HUES6 (cell line): ENCODE measurements at regions not wholly inside any gene's neighbourhood (a gene's known extent, or its start where the extent isn't known, plus 50 kb on each side); places are given as distances from the start of the nearest gene placed in this dataset.

Experiments
- H3K27ac ChIP-seq: 2 replicates; pipeline ENCODE4 v1.7.0; 2013; ENCODE audit warnings: low read depth, mild to moderate bottlenecking, low read length, inconsistent platforms
- H3K27me3 ChIP-seq: 2 replicates; pipeline ENCODE4 v1.6.1; 2013; ENCODE audit warnings: low read length; ENCODE audit not compliant: control insufficient read depth, insufficient read depth
- H3K36me3 ChIP-seq: 2 replicates; pipeline ENCODE4 v1.6.1; 2013; ENCODE audit warnings: low read length; ENCODE audit not compliant: control insufficient read depth, insufficient read depth
- H3K4me1 ChIP-seq: 2 replicates; pipeline ENCODE4 v1.6.1; 2013; ENCODE audit warnings: low read length; ENCODE audit not compliant: control insufficient read depth, insufficient read depth
- H3K4me3 ChIP-seq: 2 replicates; pipeline ENCODE4 v1.5.1; 2013; ENCODE audit warnings: low read depth, low read length
- H3K9ac ChIP-seq: one replicate; pipeline ENCODE4 v1.6.1; 2013; ENCODE audit warnings: mild to moderate bottlenecking, low read length
- H3K9me3 ChIP-seq: 2 replicates; pipeline ENCODE4 v1.6.1; 2013; ENCODE audit warnings: low read depth, low read length; ENCODE audit not compliant: control insufficient read depth, insufficient read depth

GRCh38 chr4:128527946-128528576 is 240.4 kb upstream of the PGRMC2 start:
- no peaks in the 10 kb centered on the region for H3K27me3 ChIP-seq
- H3K9me3 ChIP-seq, result no peaks in the 10 kb centered on the region
- no peak overlapping the region for H3K9ac ChIP-seq
- peaks cover 27% of the 10 kb centered on the region for H3K4me1 ChIP-seq
- peak overlapping the region; percentile 70 for H3K27ac ChIP-seq
- no peaks in the 10 kb centered on the region for H3K36me3 ChIP-seq
- H3K4me3 ChIP-seq, result no peak overlapping the region

- no peak overlapping the region for H3K9ac ChIP-seq
- H3K36me3 ChIP-seq, result no peaks in the 10 kb centered on the region
- H3K4me3 ChIP-seq, result no peak overlapping the region
- H3K27ac ChIP-seq, result no peak overlapping the region
- H3K9me3 ChIP-seq, result no peaks in the 10 kb centered on the region
- no peaks in the 10 kb centered on the region for H3K27me3 ChIP-seq
- H3K4me1 ChIP-seq, result peaks cover 27% of the 10 kb centered on the region
Measured at GRCh38 chr4:128527351-128527750, 239.7 kb upstream of the PGRMC2 start.

GRCh38 chr4:128525992-128526630 is 238.5 kb upstream of the PGRMC2 start:
- Histone ChIP-seq H3K27me3 (no peaks in the 10 kb centered on the region), H3K36me3 (no peaks in the 10 kb centered on the region), H3K9ac (no peak overlapping the region), H3K27ac (no peak overlapping the region), H3K4me3 (no peak overlapping the region), H3K9me3 (no peaks in the 10 kb centered on the region), H3K4me1 (peaks cover 36% of the 10 kb centered on the region)

DNA sequence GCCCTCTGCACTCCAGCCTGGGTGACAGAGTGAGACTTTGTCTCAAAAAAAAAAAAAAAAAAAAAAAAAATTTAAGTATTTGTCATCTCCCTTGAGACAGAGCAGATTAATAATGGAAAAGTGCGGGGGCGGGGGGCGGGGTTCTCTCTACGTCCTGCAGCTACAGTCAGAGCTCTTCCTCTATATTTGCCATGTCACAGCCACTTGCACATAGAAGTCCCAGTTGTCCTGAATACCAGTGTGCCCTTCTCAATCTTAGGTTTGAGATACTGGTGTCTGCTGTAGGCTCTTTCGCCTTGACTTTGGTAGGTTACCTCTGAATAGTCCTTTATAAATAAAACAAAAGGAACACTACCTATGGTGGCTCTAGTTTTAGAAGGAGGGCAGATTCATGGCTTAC is 237.8 kb upstream of the PGRMC2 start:
- no peak overlapping the region; the same call in 1 of the 2 replicates for H3K27ac ChIP-seq
- peaks cover 38% of the 10 kb centered on the region for H3K4me1 ChIP-seq
- no peaks in the 10 kb centered on the region for H3K9me3 ChIP-seq
- H3K27me3 ChIP-seq, result no peaks in the 10 kb centered on the region
- H3K4me3 ChIP-seq, result no peak overlapping the region
- no peak overlapping the region for H3K9ac ChIP-seq
- H3K36me3 ChIP-seq, result no peaks in the 10 kb centered on the region

GRCh38 chr4:128524311-128524710 is 236.7 kb upstream of the PGRMC2 start:
- Histone ChIP-seq H3K36me3 (no peaks in the 10 kb centered on the region), H3K27me3 (no peaks in the 10 kb centered on the region), H3K4me1 (peaks cover 34% of the 10 kb centered on the region), H3K9ac (no peak overlapping the region), H3K27ac (no peak overlapping the region), H3K4me3 (no peak overlapping the region), H3K9me3 (no peaks in the 10 kb centered on the region)

DNA sequence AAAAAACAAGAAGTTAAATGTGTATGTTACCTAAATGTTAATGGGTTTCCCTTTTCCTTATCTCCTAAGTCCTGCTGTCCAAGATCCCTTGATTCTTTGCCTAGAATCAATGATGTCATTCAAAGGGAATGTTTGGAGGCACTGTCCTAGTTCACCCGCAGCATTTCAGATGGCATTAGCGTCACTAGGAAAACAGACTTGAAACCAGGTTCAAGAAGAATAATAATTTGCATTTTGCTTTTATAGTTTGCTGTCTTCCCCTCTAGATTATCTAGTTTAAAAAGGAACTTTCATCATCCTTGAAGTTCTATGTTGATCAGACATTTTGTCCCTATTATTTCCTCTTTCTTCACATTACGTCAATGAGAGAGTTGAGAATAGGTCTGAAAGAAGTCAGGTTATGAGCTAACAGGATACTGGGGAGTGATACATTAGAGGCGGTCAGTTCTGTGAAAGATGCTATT is 234.1 kb upstream of the PGRMC2 start:
- H3K9ac ChIP-seq, result no peak overlapping the region
- H3K36me3 ChIP-seq, result no peaks in the 10 kb centered on the region
- H3K4me3 ChIP-seq, result no peak overlapping the region
- no peaks in the 10 kb centered on the region for H3K27me3 ChIP-seq
- H3K9me3 ChIP-seq, result no peaks in the 10 kb centered on the region
- H3K27ac ChIP-seq, result no peak overlapping the region
- peaks cover 36% of the 10 kb centered on the region for H3K4me1 ChIP-seq

GRCh38 chr4:128521156-128521555 is 233.5 kb upstream of the PGRMC2 start:
- H3K36me3 ChIP-seq, result no peaks in the 10 kb centered on the region
- H3K4me1 ChIP-seq, result peaks cover 33% of the 10 kb centered on the region
- H3K27me3 ChIP-seq, result no peaks in the 10 kb centered on the region
- no peak overlapping the region for H3K27ac ChIP-seq
- H3K4me3 ChIP-seq, result no peak overlapping the region
- H3K9me3 ChIP-seq, result no peaks in the 10 kb centered on the region
- no peak overlapping the region for H3K9ac ChIP-seq

GRCh38 chr4:128519163-128519830 is 231.7 kb upstream of the PGRMC2 start:
- Histone ChIP-seq H3K4me1 (peaks cover 25% of the 10 kb centered on the region), H3K9ac (no peak overlapping the region), H3K4me3 (no peak overlapping the region), H3K9me3 (0 out of 2 replicates have a peak, but pooled peaks cover 2% of the 10 kb centered on the region), H3K36me3 (no peaks in the 10 kb centered on the region), H3K27me3 (no peaks in the 10 kb centered on the region), H3K27ac (no peak overlapping the region)

DNA sequence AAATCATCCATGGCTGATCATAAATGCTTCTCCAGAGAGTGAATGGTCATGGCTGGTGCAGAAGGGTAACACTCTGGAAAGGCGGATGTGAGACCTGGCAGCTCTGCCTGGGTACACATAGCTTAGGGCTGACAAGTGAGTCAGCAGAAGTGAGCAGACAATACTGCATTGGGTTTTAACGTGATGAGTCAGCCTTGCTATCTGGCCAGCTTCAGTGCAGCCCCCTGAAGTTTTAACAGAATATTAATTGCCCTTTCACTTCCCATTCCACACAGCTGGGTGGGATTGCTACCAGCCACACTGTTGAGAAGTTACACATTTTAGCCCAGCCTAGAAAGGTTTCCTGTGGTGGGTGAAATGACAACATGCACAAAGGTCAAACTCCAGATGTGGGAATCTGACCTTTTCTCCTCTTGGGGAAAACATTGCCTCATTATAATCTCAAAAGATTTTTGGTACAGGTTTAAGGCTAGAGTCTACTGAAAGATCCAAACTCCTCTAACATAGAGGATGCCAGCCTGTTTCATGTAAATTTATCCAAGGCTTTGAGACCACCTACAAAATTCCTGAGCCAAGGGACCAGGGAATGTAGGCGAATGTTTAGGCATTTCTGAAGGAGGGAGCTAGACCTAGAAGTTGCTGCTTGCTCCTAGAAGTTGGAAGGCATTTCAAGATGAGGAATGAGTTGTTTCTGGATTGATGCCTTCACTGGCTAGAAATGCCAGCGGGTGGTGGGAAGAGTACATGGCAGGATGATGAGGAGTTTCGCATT is 230.3 kb upstream of the PGRMC2 start:
- H3K9me3 ChIP-seq, result 0 out of 2 replicates have a peak, but pooled peaks cover 2% of the 10 kb centered on the region
- no peaks in the 10 kb centered on the region for H3K36me3 ChIP-seq
- H3K9ac ChIP-seq, result peak overlapping the region; percentile 42
- H3K4me3 ChIP-seq, result no peak overlapping the region; the same call in 1 of the 2 replicates
- H3K4me1 ChIP-seq, result peaks cover 28% of the 10 kb centered on the region
- H3K27me3 ChIP-seq, result no peaks in the 10 kb centered on the region
- H3K27ac ChIP-seq, result peak overlapping the region; percentile 62; the same call in 1 of the 2 replicates

DNA sequence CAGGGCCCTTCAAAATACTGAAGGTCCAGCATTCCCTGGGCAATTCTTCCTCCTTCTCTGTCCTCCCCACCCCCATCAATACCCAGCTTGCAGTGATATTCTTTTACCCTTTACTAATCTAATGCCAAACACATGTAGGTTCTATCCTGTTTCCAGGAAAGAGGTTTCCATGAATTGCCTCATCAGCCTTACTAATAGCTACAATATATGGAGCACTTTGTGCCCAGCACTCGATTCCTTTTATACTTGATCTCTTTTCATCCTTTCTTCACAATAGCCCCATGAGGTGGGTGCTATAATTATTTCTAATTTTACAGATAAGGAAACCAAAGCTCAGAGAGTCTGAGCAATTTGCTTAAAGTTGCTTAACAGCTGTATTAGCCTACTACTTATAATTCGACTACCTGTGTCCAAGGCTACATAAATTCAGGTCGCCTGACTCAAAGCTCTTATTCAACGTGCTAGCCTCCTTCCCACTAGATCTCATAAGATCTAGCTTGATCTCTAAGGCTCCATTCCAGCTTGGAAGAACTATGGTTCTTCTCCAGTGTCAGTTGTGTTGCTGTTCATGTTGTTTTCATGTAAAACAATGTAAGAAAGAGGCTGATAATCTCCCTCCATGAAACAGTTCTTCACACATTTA is 229.6 kb upstream of the PGRMC2 start:
- H3K9me3 ChIP-seq, result 0 out of 2 replicates have a peak, but pooled peaks cover 2% of the 10 kb centered on the region
- peaks cover 33% of the 10 kb centered on the region for H3K4me1 ChIP-seq
- no peak overlapping the region; the same call in 1 of the 2 replicates for H3K4me3 ChIP-seq
- H3K9ac ChIP-seq, result peak overlapping the region; percentile 42
- peak overlapping the region; percentile 62; the same call in 1 of the 2 replicates for H3K27ac ChIP-seq
- no peaks in the 10 kb centered on the region for H3K36me3 ChIP-seq
- no peaks in the 10 kb centered on the region for H3K27me3 ChIP-seq
